HepG2 (cell line): ENCODE measurements at regions not wholly inside any gene's neighbourhood (a gene's known extent, or its start where the extent isn't known, plus 50 kb on each side); places are given as distances from the start of the nearest gene placed in this dataset.

ENCODE experiments used
- CEBPB ChIP-seq: IDR thresholded peaks from 2 replicates; pipeline ENCODE4 v1.6.1; 2011; ENCODE audit warnings: low read depth, low read length, improper control_type of control experiment, borderline replicate concordance
- CTCF ChIP-seq: sonication (generic); formaldehyde crosslinking; IDR thresholded peaks from 2 replicates; pipeline ENCODE4 v1.5.0; 2020; ENCODE audit warnings: mild to moderate bottlenecking, missing genetic modification reagents, moderate library complexity
- ESRRA ChIP-seq: sonication (generic); formaldehyde crosslinking; IDR thresholded peaks from 2 replicates; pipeline ENCODE4 v1.5.1; 2020; ENCODE audit warnings: mild to moderate bottlenecking, low read depth, missing genetic modification reagents
- MZF1 ChIP-seq: sonication (generic); formaldehyde crosslinking; IDR thresholded peaks from 2 replicates; pipeline ENCODE4 v1.8.1; 2023; ENCODE audit warnings: mild to moderate bottlenecking, missing genetic modification reagents, borderline replicate concordance
- NFIC ChIP-seq: IDR thresholded peaks from 2 replicates; pipeline ENCODE4 v1.6.1; 2012; ENCODE audit warnings: mild to moderate bottlenecking, low read length, inconsistent platforms
- ZFP91 ChIP-seq: sonication (generic); formaldehyde crosslinking; IDR thresholded peaks from 2 replicates; pipeline ENCODE4 v1.9.0; 2022; ENCODE audit warnings: missing genetic modification reagents, mild to moderate bottlenecking, borderline replicate concordance
- ZNF34 ChIP-seq: sonication (generic); formaldehyde crosslinking; IDR thresholded peaks from 2 replicates; pipeline ENCODE4 v1.4.0; 2020; ENCODE audit warnings: mild to moderate bottlenecking, missing genetic modification reagents, borderline replicate concordance
- ZNF790 ChIP-seq: sonication (generic); formaldehyde crosslinking; IDR thresholded peaks from 2 replicates; pipeline ENCODE4 v1.8.0; 2022; ENCODE audit warnings: missing genetic modification reagents, mild to moderate bottlenecking, borderline replicate concordance

GRCh38 chrX:82732861-82733260 lies 775.2 kb upstream of the POU3F4 start:
- TF ChIP-seq MZF1 (CRISPR knock-in tag) (no peak), ESRRA (CRISPR knock-in tag) (no peak), CTCF (no peak), CEBPB (no peak), ZNF790 (no peak), ZFP91 (no peak), NFIC (no peak), ZNF34 (CRISPR knock-in tag) (no peak)
